ENCODE measurements at regions not wholly inside any gene's neighbourhood (a gene's known extent, or its start where the extent isn't known, plus 50 kb on each side); places are given as distances from the start of the nearest gene placed in this dataset.

GRCh38 chr9:80059979-80060378 is 488.2 kb downstream of the TLE4 start:
- DNase-seq (no peak), ATAC-seq (no peak)
- H3K9me3 Mint-ChIP-seq: peaks cover 0 to 30% (median 7%) of the 10 kb centered on the region in 9 donors
- POLR2A ChIA-PET: no interaction called here
- peaks cover 0 to 4% (median 0%) of the 10 kb centered on the region in 3 donors for H3K36me3 Mint-ChIP-seq
- H3K4me3 Mint-ChIP-seq: no peak overlapping the region
- no peak overlapping the region for H3K27ac Mint-ChIP-seq
- no peaks in the 10 kb centered on the region for H3K27me3 Mint-ChIP-seq
- no peaks in the 10 kb centered on the region for H3K4me1 Mint-ChIP-seq

GRCh38 chr9:80059191-80059590 is 487.4 kb downstream of the TLE4 start:
- no peaks in the 10 kb centered on the region for H3K4me1 Mint-ChIP-seq
- ATAC-seq (no peak), DNase-seq (no peak)
- peaks cover 0 to 38% (median 7%) of the 10 kb centered on the region in 9 donors for H3K9me3 Mint-ChIP-seq
- H3K36me3 Mint-ChIP-seq: peaks cover 0 to 7% (median 0%) of the 10 kb centered on the region in 3 donors
- H3K27me3 Mint-ChIP-seq: no peaks in the 10 kb centered on the region
- no peak overlapping the region for H3K27ac Mint-ChIP-seq
- POLR2A ChIA-PET: no interaction called here
- H3K4me3 Mint-ChIP-seq: no peak overlapping the region

GRCh38 chr9:80052830-80053229 is 481.1 kb downstream of the TLE4 start:
- Mint-ChIP-seq H3K9me3 (peaks cover 8 to 67% (median 27%) of the 10 kb centered on the region in 9 donors), H3K27ac (no peak overlapping the region)

GRCh38 chr9:80049096-80049782 is 477.5 kb downstream of the TLE4 start:
- Mint-ChIP-seq H3K4me3 (no peak overlapping the region), H3K36me3 (peaks cover 0 to 33% (median 12%) of the 10 kb centered on the region in 3 donors), H3K4me1 (no peaks in the 10 kb centered on the region), H3K9me3 (peaks cover 5 to 31% (median 24%) of the 10 kb centered on the region in 9 donors), H3K27ac (no peak overlapping the region), H3K27me3 (peaks cover 0 to 9% (median 3%) of the 10 kb centered on the region in 5 donors)
- POLR2A ChIA-PET: no interaction called here
- DNase-seq (no peak), ATAC-seq (no peak)

More at GRCh38 chr9:80052830-80053229, 481.1 kb downstream of the TLE4 start:
- Mint-ChIP-seq H3K36me3 (peaks cover 0 to 35% (median 12%) of the 10 kb centered on the region in 3 donors), H3K4me1 (no peaks in the 10 kb centered on the region), H3K27me3 (peaks cover 0 to 6% (median 3%) of the 10 kb centered on the region in 5 donors), H3K4me3 (no peak overlapping the region)
- no peak for ATAC-seq
- POLR2A ChIA-PET: no interaction called here
- DNase-seq: no peak

GRCh38 chr9:80046481-80046880 is 474.7 kb downstream of the TLE4 start:
- Mint-ChIP-seq H3K27ac (no peak overlapping the region), H3K4me1 (no peaks in the 10 kb centered on the region), H3K27me3 (peaks cover 0 to 9% (median 0%) of the 10 kb centered on the region in 5 donors), H3K36me3 (peaks cover 0 to 8% (median under 1%) of the 10 kb centered on the region in 3 donors), H3K9me3 (peaks cover 0 to 8% (median 3%) of the 10 kb centered on the region in 9 donors), H3K4me3 (no peak overlapping the region)
- POLR2A ChIA-PET: no interaction called here
- DNase-seq (no peak), ATAC-seq (no peak)

- ATAC-seq: no peak
- Mint-ChIP-seq H3K4me3 (no peak overlapping the region), H3K9me3 (no peaks in the 10 kb centered on the region), H3K4me1 (no peaks in the 10 kb centered on the region), H3K27ac (no peak overlapping the region), H3K27me3 (peaks cover 0 to 2% (median 0%) of the 10 kb centered on the region in 5 donors), H3K36me3 (no peaks in the 10 kb centered on the region)
- no peak for DNase-seq
- POLR2A ChIA-PET: no interaction called here
These were observed 470.1 kb downstream of the TLE4 start for GRCh38 chr9:80041821-80042220.

- DNase-seq (no peak), ATAC-seq (no peak)
- Mint-ChIP-seq H3K4me3 (no peak overlapping the region), H3K27me3 (peaks cover 0 to 3% (median 0%) of the 10 kb centered on the region in 5 donors), H3K4me1 (no peaks in the 10 kb centered on the region), H3K27ac (no peak overlapping the region), H3K36me3 (no peaks in the 10 kb centered on the region), H3K9me3 (no peaks in the 10 kb centered on the region)
- POLR2A ChIA-PET: no interaction called here
These were observed 468.7 kb downstream of the TLE4 start for GRCh38 chr9:80040457-80040856.

- Mint-ChIP-seq H3K27ac (no peak overlapping the region), H3K36me3 (peaks cover 0 to 11% (median 3%) of the 10 kb centered on the region in 3 donors), H3K9me3 (peaks cover 0 to 22% (median 12%) of the 10 kb centered on the region in 9 donors), H3K4me1 (no peaks in the 10 kb centered on the region), H3K27me3 (peaks cover 0 to 6% (median 2%) of the 10 kb centered on the region in 5 donors), H3K4me3 (no peak overlapping the region)
- no peak for DNase-seq
- ATAC-seq: no peak
- POLR2A ChIA-PET: no interaction called here
These were observed 459.0 kb downstream of the TLE4 start for GRCh38 chr9:80030801-80031200.

- H3K27ac Mint-ChIP-seq: no peak overlapping the region
- no peak overlapping the region for H3K4me3 Mint-ChIP-seq
- no peaks in the 10 kb centered on the region for H3K4me1 Mint-ChIP-seq
- ATAC-seq: no peak
- POLR2A ChIA-PET: no interaction called here
- no peak for DNase-seq
- H3K27me3 Mint-ChIP-seq: peaks cover 0 to 6% (median 2%) of the 10 kb centered on the region in 5 donors
- peaks cover 0 to 8% (median 3%) of the 10 kb centered on the region in 3 donors for H3K36me3 Mint-ChIP-seq
- H3K9me3 Mint-ChIP-seq: peaks cover 0 to 16% (median 9%) of the 10 kb centered on the region in 9 donors
These were observed 456.7 kb downstream of the TLE4 start for GRCh38 chr9:80028501-80028900.

- POLR2A ChIA-PET: no interaction called here
- DNase-seq: no peak
- ATAC-seq: no peak
- Mint-ChIP-seq H3K27me3 (peaks cover 0 to 6% (median 0%) of the 10 kb centered on the region in 5 donors), H3K36me3 (no peaks in the 10 kb centered on the region), H3K4me3 (no peak overlapping the region), H3K27ac (no peak overlapping the region), H3K4me1 (no peaks in the 10 kb centered on the region), H3K9me3 (peaks cover 0 to 4% (median 0%) of the 10 kb centered on the region in 9 donors)
These were observed 454.2 kb downstream of the TLE4 start for GRCh38 chr9:80025796-80026520.

- POLR2A ChIA-PET: interaction anchor here (0.6 kb wide), 1 partner anchor 12 kb away, joined by 4 read pairs; no protein-coding TSS in a partner anchor
- no peaks in the 10 kb centered on the region for H3K36me3 Mint-ChIP-seq
- H3K27ac Mint-ChIP-seq: no peak overlapping the region
- no peak overlapping the region for H3K4me3 Mint-ChIP-seq
- DNase-seq: no peak
- H3K9me3 Mint-ChIP-seq: peaks cover 0 to 4% (median 0%) of the 10 kb centered on the region in 9 donors
- peaks cover 0 to 6% (median 0%) of the 10 kb centered on the region in 5 donors for H3K27me3 Mint-ChIP-seq
- H3K4me1 Mint-ChIP-seq: no peaks in the 10 kb centered on the region
- ATAC-seq: no peak
These were observed 453.4 kb downstream of the TLE4 start for GRCh38 chr9:80025131-80025530.

- no peaks in the 10 kb centered on the region for H3K4me1 Mint-ChIP-seq
- POLR2A ChIA-PET: no interaction called here
- no peak overlapping the region for H3K27ac Mint-ChIP-seq
- no peaks in the 10 kb centered on the region for H3K9me3 Mint-ChIP-seq
- no peaks in the 10 kb centered on the region for H3K36me3 Mint-ChIP-seq
- no peak overlapping the region for H3K4me3 Mint-ChIP-seq
- DNase-seq (no peak), ATAC-seq (no peak)
- peaks cover 0 to 4% (median 0%) of the 10 kb centered on the region in 5 donors for H3K27me3 Mint-ChIP-seq
These were observed 448.8 kb downstream of the TLE4 start for GRCh38 chr9:80020530-80020929.

- Mint-ChIP-seq H3K36me3 (no peaks in the 10 kb centered on the region), H3K27me3 (peaks cover 0 to 4% (median 0%) of the 10 kb centered on the region in 5 donors), H3K9me3 (no peaks in the 10 kb centered on the region), H3K4me1 (no peaks in the 10 kb centered on the region), H3K4me3 (no peak overlapping the region), H3K27ac (no peak overlapping the region)
- DNase-seq: no peak
- POLR2A ChIA-PET: no interaction called here
- ATAC-seq: no peak
These were observed 448.3 kb downstream of the TLE4 start for GRCh38 chr9:80020056-80020455.

All from naive thymus-derived CD8-positive, alpha-beta T cell (primary cell).